GM21723 (cell line): ENCODE measurements at regions not wholly inside any gene's neighbourhood (a gene's known extent, or its start where the extent isn't known, plus 50 kb on each side); places are given as distances from the start of the nearest gene placed in this dataset.
"Not testable (repeated sequence)": the region's sequence is repeated elsewhere in the genome, so short reads cannot be mapped to it uniquely, and the experiment has no call there.

Experiments used
- ATAC-seq: cut with Tn5 transposase; IDR thresholded peaks from one replicate; pipeline ENCODE4 v1.9.1; 2021; ENCODE audit warnings: mild to moderate bottlenecking, moderate library complexity; ENCODE audit not compliant: unreplicated experiment

DNA sequence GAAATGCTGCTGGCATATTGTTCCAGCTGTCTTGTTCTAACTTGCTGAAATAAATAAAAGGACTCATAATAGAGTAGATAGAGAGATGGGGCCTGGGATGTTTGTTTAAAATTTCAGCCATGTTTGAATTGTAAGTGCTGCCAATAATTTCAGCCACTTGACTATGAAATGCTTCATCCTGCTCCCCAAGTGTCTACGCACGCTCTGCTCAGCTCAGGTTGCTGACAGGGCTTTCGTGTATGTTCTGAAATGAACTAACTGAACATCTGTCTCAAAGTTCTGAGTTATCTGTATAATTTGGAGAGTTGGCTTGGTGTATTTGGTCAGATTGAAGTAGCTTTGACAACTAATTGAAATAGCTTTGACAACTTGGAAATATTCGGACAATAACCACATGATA lies 387.8 kb downstream of the BMP2 start:
- ATAC-seq, result no peak

DNA sequence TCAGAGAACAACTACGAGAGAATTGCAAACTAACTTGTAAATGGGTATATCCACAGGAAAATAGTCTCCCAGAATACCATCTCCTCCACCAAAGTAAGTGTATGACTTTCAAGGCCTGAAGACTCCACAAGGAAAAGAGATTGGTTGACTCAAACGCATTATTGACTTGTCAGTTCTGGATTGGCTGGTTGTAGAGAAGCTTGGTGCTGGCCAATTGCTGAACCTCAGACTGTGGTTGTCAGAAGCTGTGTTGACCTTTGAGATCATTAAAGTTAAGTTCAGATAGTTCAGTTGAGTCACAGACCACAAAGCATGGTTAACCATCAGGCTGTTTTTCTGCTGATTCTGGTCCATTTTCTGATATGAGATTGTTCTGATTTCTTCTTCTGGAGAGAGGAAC lies 388.3 kb downstream of the BMP2 start:
- ATAC-seq, result no peak

DNA sequence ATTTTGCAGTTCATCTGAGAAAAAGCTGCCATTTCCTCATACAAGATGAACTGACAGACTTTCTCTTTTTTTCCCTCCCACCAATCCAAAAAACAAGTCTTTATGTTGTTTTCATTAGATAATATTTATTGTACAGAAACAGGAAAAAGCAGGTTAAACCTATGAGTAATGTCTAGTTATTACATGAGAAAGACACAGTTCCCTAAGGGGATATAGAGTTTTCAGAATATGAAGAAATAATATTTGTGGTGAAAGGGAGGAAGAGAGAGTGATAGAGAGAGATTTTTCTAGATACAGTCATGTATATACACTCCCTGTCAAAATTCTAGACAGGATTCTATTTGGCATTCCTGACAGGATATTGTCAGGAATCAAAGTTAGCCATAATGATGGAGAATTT lies 392.4 kb downstream of the BMP2 start:
- no peak for ATAC-seq

DNA sequence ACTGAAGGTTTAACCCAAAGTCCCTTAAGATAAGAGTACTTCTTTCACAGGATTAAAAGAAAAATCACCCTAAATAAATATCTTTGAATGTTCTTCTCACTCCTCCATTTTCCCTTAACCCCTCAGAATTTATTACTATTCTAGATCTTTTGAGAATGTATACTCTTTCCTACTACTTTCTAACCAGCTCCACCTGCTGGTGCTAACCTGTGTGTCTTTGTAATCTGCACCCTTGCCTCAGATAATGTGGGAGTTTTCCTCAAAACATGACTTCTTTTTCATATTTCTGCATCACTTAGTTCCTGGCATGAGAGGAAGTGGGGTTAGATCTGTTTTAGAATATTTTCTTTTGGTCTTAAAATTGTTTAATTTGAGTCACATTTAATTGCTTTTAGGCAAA lies 394.2 kb downstream of the BMP2 start:
- ATAC-seq, result no peak

DNA sequence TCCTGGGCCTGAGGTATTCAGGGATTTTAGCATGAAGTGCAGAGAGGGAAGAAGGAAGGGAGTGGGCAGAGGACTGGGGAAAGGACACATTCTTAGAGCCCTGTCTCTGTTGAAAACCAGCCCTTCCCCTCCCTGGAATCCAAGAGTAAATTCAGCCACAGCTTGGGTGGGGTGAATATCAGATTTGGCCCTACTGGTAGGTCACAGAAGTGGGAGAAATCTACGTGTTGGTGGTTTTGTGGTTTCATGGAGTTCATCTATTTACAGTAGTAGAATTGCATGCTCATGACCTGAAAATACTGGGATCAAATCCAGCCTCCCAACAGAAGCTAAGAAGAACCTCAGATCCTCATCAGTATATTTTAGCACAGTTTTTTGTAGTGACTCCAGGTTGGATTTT lies 404.4 kb downstream of the BMP2 start:
- no peak for ATAC-seq

DNA sequence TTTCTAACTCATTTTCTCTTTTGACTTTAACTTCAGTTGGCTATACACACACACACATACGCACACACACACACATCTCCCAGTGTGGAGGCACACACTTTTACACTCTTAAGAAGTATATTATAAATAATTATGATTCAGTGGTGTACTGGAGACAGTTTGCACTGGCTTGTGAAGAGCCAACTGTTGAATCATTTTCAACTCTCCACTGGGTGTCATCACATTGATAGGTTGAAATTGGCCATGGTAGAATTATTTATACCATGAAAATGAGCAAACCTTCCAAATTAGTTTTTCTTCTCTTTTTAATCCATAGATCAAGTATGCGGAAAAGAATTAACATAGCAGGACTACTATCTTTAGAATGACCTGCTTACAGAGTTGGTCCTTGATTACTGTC lies 407.1 kb downstream of the BMP2 start:
- no peak for ATAC-seq

DNA sequence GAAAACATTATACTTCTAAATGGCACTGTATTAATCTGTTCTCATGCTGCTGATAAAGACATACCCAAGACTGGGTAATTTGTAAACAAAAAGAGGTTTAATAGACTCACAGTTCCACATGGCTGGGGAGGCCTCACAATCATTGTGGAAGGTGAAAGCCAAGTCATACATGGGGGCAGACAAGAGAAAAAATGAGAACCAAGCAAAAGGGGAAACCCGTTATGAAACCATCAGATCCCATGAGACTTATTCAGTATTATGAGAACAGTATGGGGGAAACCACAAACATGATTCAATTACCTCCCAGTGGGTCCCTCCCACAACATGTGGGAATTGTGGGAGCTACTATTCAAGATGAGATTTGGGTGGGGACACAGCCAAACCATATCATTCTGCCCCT lies 408.3 kb downstream of the BMP2 start:
- ATAC-seq, result not testable (repeated sequence)

DNA sequence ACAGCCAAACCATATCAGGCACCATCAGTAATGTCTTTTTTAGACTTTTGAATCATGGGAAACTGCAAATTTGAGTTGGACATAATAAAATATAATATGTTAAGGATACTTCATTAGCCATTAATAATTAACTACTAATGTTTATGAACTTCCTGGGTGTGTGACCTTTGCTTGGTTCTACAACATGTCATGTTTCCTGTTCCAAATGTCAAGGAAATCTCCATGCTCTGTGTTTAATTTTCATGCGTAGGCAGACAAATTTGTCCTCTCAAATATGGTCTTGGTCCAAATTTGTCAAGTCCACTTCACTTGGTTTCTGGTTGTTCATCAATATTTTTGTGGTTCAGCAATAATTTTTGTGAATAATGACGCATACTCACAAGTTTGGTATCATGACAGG lies 410.5 kb downstream of the BMP2 start:
- no peak for ATAC-seq

DNA sequence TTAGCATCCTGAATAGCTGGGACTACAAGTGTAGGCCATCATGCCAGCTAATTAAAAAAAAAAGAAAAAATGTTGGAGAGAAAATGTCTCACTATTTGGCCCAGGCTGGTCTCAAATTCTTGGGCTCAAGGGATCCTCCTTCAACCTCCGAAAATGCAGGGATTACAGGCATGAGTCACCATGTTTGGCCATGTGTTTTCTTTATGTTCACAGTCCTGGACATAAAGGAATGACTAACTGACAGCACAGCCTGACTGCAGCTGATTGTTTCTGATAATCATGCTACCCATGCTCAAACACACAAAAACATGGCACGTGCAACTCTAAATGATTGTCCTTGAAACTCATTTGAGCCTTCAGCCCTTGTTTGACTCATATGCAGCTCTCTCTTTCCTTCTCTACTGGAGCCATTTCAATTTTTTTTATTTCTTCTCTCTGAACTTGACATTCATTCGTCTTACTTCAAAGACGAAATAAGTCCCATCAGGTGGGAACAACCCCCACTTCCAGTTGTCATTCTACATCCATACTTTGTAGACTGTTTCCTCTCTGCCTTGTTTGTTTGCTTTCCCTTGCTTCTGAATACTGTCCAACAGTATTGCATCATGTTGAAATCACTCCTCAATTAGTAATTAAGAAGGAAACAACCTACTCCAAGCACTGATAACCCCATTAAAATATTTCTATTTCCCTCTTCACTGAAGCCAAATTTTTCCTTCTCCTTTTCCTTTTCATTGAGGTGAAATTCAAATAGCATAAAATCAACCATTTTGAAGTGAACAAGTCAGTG lies 413.0 kb downstream of the BMP2 start:
- ATAC-seq, result no peak

DNA sequence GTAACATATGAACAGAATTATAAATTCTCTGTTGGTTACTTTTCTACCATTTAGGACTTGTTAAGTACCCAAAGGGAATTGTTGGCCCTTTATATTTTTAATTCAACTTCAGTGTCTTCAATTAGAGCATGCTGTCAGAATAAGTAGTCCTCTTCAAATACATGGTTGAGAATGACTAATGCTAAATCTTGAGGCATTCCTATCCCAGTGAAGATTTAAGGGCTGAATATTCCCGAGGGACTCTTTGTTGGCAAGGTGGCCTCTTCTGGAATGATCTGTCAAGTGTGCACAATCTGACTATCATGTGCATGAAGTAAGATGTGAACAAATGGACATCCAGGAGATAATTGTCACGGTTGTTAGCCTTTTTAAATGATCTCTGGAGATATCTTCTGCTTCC lies 421.7 kb downstream of the BMP2 start:
- ATAC-seq, result no peak

DNA sequence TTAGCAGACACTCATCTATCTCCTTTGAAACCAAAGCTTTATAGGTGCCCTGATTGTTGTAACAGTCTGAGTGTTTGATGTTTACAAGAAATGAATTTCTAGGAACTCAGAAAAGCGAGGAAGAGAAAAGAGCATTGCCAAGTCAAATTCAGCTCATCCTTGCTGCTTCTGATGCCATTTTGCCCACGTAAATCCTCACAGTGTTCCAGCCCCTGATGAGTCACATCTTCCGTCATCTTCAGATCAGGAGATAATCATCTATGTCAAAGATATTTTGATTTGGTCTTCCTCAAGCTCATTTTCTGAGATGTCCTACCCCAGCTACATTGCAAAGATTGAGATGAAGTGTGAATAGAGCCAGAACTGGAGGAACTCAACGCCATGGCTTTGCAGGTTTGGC lies 426.2 kb downstream of the BMP2 start:
- ATAC-seq, result no peak

DNA sequence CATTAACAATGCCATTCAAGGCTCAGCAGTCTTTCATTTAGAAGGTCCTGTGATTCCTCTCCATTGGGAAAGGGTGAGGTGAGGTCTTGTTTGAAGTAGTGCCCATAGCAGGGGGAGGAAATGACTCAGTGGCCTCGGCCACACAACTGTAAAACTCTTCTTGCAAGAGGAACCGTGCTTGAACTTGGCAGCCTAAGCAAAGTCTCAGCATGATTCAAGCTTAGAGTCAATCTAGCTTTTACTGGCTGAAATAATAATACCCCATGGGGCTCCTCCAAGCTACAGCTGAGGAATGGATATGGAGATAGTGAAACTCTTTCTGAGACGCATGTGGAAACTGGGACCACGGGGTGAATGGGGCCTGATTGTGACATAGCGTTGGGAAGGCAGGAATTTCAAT lies 428.2 kb downstream of the BMP2 start:
- no peak for ATAC-seq

DNA sequence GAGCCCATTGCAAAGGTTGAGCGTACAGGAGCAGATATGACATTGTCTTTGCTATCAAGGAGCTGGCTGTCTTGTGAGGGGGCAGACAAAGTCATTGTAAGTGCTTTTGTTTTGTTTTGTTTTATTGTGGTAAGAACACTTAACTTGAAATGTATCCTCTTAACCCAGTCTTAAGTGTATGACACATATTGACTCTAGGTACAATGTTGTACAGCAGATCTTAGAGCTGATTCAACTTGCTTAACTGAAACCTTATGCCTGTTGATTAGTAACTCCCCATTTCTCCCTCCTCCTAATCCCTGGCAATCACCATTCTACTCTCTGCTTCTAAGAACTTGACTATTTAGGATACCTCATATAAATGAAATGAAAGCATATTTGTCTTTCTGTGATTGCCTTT lies 429.0 kb downstream of the BMP2 start:
- ATAC-seq, result no peak

DNA sequence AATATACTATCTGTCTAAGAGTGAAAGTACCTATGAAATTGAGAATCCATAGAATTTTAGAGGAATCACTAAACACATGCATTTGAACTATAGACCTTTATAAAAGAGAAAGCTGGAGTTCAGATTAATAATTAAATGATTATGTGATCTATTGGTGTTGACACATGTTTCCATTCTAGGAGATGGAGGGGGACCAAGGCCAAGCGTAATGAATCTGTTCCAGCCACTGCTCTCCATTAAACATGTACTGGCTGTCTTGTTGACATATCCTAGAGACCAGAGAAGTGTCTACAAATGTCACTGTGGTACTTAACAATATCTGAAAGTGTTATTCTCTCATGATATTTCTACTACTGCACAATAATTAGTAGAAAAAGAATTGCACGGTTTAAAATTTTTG lies 432.4 kb downstream of the BMP2 start:
- ATAC-seq, result no peak

DNA sequence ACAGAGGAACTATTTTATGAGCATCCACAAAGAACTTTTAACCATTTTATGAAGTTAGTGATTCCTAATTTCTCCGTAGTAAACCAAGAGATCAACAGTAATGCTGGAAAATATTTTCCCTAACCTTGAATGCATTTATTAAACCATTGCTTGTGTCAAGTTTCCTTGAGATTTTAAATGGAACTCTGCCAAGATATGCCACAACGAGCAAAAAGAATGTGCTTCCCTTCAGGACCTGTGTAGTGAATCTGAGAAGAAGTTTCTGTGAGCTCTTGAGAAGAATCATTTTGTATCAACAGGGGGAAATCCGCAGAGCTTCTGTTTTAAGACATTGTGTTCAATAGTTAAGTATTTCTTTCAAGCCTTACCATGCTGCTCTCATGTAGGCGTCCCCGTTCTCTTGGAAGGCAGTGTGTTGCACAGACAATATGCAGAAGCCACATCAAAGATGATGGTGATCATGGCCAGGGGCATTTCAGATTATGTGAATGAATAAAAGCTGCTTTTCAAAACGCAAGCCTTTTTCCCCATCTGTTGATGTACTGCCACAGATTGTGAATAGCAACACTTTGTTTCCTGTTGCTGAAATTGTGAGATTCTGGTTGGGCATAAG lies 439.8 kb downstream of the BMP2 start:
- no peak for ATAC-seq

DNA sequence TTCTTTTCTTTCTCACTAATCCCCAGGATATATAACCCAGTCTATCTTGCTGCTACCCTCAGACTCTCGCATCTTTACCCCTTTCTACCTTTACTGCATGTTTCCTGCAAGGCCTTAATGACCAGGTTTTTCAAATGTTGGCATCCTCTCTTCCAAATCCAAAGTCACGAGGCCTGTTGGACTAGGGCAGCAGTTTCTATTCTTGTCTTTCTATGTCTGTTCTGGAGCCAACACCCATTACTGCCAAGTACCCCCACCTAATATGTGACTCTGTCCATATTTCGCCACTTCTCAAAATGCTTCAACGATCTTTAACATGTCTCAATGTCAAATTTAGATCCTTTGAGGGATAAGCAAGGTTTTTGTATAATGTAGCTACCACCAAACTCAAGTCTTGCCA lies 443.4 kb downstream of the BMP2 start:
- ATAC-seq, result no peak

DNA sequence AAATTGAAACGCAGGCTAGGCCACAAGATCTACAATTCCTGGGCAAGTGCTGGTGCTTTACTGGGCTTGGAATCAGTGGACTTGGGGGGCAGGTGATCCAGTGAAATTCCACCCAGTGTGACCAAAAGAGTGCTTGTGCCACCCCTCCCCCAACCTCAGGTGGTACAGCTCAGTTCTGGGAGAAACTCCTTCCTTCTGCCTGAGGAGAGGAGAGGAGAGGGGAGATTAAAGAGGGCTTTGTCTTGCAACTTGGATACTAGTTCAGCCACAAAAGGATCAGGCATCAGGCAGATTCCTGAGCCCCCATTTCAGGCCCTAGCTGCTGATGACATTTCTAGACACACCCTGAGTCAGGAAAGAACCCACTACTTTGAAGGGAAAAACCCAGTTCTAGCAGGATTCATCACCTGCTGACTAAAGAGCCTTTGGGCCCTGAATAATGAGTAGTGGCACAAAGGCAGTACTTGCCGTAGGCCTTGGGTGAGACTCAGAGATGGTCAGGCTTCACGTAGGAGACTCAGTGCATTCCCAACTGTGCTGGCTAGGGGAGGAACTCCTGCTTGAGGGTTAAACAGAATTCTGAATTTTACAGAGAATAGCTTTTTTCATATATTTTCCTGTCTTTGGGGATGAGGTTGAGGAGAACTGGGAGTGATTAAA lies 446.7 kb downstream of the BMP2 start:
- no peak for ATAC-seq

DNA sequence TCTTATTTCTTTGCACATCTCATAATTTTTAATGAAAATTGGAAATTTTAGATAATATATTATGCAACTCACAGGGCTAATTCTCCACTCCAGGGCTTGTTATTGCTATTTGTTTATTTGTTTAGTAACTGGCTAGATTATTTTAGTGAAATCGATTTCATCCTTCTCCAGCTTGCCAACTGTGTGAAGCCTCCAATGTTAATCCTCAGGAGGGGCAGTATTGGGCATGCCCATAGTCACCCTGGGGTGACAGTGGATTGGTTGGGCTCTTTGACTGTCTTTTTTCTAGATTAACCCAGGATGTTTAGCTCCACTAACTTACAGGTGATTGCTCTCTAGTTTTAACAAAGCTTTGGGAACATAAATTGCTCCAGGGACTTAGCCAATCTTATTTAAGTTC lies 450.1 kb downstream of the BMP2 start:
- ATAC-seq, result no peak

DNA sequence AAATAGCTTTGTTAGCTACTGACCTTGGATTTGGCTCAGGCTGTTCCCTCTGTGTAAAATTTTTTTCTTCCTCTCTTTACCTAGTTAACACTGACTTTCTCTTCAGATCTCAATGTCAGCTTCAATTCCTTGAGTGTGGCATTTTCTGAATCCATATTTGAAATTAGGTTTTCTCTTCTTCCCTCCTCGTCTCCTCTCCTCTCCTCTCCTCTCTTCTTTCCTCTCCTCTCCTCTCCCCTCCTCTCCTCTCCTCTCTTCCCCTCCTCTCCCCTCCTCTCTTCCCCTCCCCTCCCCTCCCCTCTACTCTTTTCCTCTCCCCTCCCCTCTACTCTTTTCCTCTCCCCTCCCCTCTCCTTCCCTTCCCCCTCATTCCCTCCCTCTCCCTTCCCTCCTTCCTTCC lies 453.3 kb downstream of the BMP2 start:
- no peak for ATAC-seq

DNA sequence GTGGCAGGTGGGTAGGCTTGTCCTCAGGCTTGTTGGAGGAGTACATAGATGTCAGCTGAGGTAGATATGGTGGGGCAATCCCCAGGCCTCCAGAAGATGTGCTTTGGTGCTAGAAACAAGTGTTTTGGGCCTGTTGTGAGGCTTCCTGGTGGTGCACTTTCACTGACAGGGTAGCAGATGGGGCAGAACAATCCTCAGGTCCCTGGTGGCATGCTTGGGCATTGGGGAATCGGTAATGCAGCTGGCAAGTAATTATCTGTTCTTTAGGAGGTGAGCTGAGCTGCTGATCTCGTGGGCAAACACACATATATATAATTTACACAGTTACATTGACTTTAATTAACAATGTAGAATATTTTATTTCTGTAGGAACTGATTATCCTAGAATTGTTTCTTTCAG lies 458.7 kb downstream of the BMP2 start:
- ATAC-seq, result no peak

DNA sequence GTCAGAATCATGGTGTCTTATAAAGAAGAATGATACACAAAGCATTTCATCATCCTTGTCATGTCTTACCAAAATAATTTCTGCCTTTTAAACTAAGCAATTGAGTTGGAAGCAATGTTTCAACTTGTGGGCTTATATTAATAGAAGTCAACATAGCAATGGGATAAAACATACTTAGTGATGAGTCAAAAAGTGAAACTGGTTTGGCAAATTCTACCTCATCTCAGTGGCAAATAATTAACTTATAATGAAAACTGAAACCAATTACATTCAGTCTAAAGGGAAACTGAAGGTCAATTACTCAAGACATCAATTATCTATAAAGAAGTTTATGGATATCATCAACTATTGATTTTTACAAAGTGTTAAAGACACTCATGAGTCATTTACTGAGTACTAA lies 463.8 kb downstream of the BMP2 start:
- no peak for ATAC-seq

DNA sequence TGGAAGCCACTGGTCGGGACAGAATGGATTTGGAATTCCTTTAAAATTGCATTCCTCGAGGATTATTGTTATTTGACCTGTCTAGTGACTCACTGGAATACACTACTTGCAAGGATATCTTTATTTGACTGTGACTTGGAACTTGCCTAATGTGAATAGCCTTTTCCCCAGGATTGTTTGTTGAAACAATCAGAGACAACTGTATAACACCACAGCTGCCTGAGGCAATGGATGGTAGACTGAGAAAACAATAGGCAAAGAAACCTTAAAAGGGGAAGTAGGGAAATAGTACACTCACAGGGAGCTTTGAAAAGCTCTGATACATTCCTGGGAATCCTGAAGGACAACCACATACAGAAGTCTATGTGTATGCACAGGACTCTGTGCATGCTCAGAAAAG lies 465.3 kb downstream of the BMP2 start:
- ATAC-seq, result no peak
